CD4-positive, alpha-beta T cell treated with Interleukin-17A for 1 hour (primary cell): ENCODE measurements at regions not wholly inside any gene's neighbourhood (a gene's known extent, or its start where the extent isn't known, plus 50 kb on each side); places are given as distances from the start of the nearest gene placed in this dataset.
A peak's percentile ranks its signal among the peaks of the same experiment; 100 is the strongest.

ENCODE experiments used
- DNase-seq: peaks from one replicate; pipeline ENCODE4 v3.0.0-alpha.2; 2020

GRCh38 chr3:110575702-110576101 lies 495.9 kb upstream of the NECTIN3 start:
- no peak for DNase-seq

GRCh38 chr3:110576960-110577359 lies 494.7 kb upstream of the NECTIN3 start:
- no peak for DNase-seq

GRCh38 chr3:110577854-110578253 lies 493.8 kb upstream of the NECTIN3 start:
- no peak for DNase-seq

- DNase-seq: no peak
These were observed 491.6 kb upstream of the NECTIN3 start for GRCh38 chr3:110579840-110580550.

GRCh38 chr3:110583373-110583935 lies 488.2 kb upstream of the NECTIN3 start:
- no peak for DNase-seq

- DNase-seq: no peak
These were observed 482.7 kb upstream of the NECTIN3 start for GRCh38 chr3:110588906-110589305.

- no peak for DNase-seq
These were observed 482.3 kb upstream of the NECTIN3 start for GRCh38 chr3:110589341-110589740.

- DNase-seq: no peak
These were observed 477.9 kb upstream of the NECTIN3 start for GRCh38 chr3:110593749-110594148.

- DNase-seq: no peak
These were observed 472.6 kb upstream of the NECTIN3 start for GRCh38 chr3:110598847-110599490.

GRCh38 chr3:110608566-110608965 lies 463.1 kb upstream of the NECTIN3 start:
- no peak for DNase-seq

- no peak for DNase-seq
These were observed 459.6 kb upstream of the NECTIN3 start for GRCh38 chr3:110612045-110612444.

GRCh38 chr3:110614186-110614585 lies 457.4 kb upstream of the NECTIN3 start:
- DNase-seq: no peak

- no peak for DNase-seq
These were observed 456.2 kb upstream of the NECTIN3 start for GRCh38 chr3:110615454-110615853.

GRCh38 chr3:110618512-110619226 lies 452.9 kb upstream of the NECTIN3 start:
- no peak for DNase-seq

GRCh38 chr3:110620118-110620517 lies 451.5 kb upstream of the NECTIN3 start:
- DNase-seq: no peak

GRCh38 chr3:110623571-110623970 lies 448.0 kb upstream of the NECTIN3 start:
- DNase-seq: peak; percentile 28

GRCh38 chr3:110624576-110624975 lies 447.0 kb upstream of the NECTIN3 start:
- no peak for DNase-seq

- no peak for DNase-seq
These were observed 446.3 kb upstream of the NECTIN3 start for GRCh38 chr3:110625201-110625747.

GRCh38 chr3:110626652-110627111 lies 444.9 kb upstream of the NECTIN3 start:
- DNase-seq: peak; percentile 61

- DNase-seq: no peak
These were observed 442.8 kb upstream of the NECTIN3 start for GRCh38 chr3:110628650-110629301.

- no peak for DNase-seq
These were observed 441.7 kb upstream of the NECTIN3 start for GRCh38 chr3:110629917-110630316.

- no peak for DNase-seq
These were observed 427.4 kb upstream of the NECTIN3 start for GRCh38 chr3:110644203-110644602.

GRCh38 chr3:110646055-110646454 lies 425.6 kb upstream of the NECTIN3 start:
- no peak for DNase-seq
